Choroid plexus epithelial cell (primary cell): ENCODE measurements at regions not wholly inside any gene's neighbourhood (a gene's known extent, or its start where the extent isn't known, plus 50 kb on each side); places are given as distances from the start of the nearest gene placed in this dataset.

Source experiments
- DNase-seq: peaks from one replicate; pipeline ENCODE4 v3.0.0-alpha.2; 2010; ENCODE audit warnings: low read depth
- H3K4me3 ChIP-seq: 2 replicates; pipeline ENCODE4 v1.5.1; 2011; ENCODE audit warnings: low read depth, mild to moderate bottlenecking, control low read depth, low read length, moderate library complexity
- TF ChIP-seq, protein P1 (sequence below): conservative IDR thresholded peaks from 2 replicates; pipeline ENCODE4 v1.5.1; 2011; ENCODE audit warnings: low read depth, mild to moderate bottlenecking, control low read depth, inconsistent platforms, low read length, moderate library complexity

DNA sequence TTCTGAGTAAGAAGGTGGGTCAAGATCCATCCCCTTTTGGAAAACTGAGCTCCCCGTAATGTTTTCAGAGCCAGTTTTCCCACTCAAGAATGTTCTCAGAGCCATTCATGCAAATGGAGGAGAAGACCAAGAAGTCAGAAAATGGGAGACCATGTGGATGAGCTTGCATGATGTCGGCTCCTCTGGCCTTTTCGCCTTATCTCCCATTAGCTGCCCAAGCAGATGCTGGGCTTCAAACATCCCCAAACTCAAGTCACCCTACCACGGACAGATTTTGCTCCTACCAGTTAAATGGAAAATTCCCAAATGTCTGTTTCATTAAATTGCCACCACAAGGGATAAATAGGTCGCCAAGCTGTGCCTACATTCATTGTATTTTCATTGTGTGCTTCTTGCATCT lies 161.4 kb downstream of the ICE1 start:
- DNase-seq: no peak
- TF ChIP-seq, protein P1, sequence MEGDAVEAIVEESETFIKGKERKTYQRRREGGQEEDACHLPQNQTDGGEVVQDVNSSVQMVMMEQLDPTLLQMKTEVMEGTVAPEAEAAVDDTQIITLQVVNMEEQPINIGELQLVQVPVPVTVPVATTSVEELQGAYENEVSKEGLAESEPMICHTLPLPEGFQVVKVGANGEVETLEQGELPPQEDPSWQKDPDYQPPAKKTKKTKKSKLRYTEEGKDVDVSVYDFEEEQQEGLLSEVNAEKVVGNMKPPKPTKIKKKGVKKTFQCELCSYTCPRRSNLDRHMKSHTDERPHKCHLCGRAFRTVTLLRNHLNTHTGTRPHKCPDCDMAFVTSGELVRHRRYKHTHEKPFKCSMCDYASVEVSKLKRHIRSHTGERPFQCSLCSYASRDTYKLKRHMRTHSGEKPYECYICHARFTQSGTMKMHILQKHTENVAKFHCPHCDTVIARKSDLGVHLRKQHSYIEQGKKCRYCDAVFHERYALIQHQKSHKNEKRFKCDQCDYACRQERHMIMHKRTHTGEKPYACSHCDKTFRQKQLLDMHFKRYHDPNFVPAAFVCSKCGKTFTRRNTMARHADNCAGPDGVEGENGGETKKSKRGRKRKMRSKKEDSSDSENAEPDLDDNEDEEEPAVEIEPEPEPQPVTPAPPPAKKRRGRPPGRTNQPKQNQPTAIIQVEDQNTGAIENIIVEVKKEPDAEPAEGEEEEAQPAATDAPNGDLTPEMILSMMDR: no peak

DNA sequence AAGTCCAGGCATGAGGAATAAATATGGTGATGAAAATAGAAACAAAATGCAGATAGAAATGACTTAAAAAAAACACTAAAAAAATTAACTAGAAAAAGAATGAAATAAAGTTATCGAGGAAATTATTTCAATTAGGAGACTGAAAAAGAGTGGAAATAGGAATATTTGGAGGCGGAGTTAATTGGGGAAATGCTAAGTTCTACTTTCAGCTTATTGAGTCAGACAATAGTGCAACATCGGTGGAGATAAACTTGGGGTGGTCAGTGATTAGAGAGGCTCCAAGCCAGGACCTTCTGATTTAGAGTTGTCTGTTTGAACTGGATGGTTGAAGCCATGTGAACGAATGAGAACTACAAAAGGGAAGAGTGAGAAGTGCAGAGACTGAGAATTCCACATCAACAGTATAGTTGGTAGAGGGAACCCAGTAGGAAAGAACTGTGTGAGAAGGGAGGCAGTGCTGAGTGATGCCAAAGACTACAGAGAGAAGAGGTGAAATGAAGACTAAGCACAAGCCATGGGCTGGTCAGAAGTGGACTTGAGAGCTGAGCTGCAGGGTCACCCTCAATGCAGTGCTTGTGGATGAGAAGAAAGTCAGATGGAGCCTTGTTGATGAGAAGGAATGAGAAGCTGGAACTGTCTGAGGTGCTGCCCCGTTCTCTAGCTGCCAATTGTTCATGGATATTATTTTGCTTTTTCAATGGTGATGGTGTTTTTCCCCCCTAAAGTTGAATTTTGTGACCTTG lies 160.7 kb downstream of the ICE1 start:
- H3K4me3 ChIP-seq: no peak overlapping the region
- no peak for DNase-seq
- TF ChIP-seq, protein P1: no peak

More for the DNA sequence above, 161.4 kb downstream of the ICE1 start:
- H3K4me3 ChIP-seq: no peak overlapping the region

DNA sequence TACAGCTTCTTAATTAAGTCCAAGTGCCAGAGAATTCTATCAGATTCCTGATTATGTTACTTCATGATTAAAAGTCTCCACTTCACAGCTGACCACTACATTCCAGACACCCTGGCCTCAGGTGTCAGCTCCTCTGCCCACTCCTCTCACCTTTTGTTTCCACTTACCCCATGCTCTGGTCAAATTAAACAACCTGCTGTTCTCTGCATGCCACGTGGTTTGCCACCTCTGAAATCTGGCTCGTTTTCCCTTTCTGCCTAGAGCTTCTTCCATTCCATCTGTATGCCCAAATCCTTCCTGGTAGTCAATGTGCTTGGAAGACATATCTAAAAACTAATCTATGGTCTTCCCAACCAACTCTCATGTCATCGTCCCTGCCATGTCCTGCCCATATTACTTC lies 158.6 kb downstream of the ICE1 start:
- DNase-seq: no peak
- H3K4me3 ChIP-seq: no peak overlapping the region
- TF ChIP-seq, protein P1: no peak

DNA sequence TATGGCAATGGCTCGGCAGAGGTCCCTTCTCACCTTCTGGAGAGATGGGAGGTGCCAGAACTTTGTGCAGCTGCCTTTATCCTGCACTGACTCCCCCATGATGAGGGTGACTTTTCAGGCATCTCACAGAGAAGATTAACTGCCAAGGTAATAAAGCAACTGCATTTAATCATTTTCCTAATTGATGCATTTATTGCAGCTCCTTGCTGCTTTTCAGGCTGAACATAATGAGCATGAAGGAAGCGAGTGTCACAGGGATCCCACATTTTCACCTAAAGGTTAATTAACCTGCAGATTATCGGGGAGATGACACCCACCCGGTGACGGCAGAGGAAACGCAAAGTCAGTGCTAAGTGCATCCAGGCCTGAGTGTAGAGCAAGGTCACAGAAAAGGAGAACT lies 154.3 kb downstream of the ICE1 start:
- DNase-seq: no peak
- H3K4me3 ChIP-seq: no peak overlapping the region
- TF ChIP-seq, protein P1: no peak

DNA sequence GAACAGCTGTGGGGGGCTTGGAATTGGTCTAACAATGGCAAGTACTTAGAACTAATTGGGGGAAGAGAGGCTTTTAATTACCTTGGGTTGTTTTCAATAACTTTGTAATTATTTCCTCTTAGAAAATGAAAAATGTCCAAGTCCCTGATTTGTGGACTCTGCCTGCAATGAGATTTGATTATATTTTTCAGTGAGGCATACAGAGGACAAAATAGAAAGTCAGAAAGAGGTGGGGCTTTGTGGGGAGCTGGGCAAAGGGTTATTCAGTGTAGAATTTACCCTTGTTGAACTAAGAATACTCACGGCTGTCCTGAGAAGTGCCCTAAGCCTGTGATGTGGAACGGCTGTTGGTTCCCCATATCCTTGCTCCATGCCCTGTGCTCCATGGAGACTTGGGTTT lies 153.0 kb downstream of the ICE1 start:
- TF ChIP-seq, protein P1: no peak
- no peak for DNase-seq

DNA sequence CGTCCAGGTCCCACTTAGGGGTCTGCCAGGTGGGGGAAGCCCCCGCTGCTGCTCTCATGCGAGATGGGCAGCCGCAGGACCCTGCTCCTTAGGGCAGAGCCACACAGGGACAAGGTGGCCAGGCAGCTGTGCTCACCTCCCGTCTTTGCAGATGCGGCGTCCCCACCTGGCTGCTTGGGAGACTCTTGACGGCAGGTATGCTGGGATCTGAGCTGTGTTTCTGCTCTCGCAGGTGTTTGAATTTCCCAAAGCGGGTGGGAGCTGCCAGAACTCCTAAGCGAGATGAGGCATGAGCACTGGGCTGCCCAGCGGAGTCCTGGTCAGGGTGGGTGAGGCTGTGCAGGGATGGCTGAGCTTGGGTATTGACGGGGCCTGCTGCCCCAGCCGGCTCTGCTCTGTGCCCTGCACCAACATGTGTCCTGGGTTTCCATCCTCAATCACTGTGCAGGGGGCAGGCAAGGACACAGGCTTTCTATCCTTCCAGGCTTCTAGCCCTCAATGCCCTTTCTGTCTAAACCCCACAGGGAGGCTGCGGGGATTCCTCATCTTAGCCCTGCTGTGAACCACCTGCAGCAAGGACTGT lies 151.4 kb downstream of the ICE1 start:
- no peak overlapping the region for H3K4me3 ChIP-seq
- no peak for DNase-seq
- TF ChIP-seq, protein P1: no peak

More for the DNA sequence above, 153.0 kb downstream of the ICE1 start:
- H3K4me3 ChIP-seq: no peak overlapping the region
